Upper lobe of right lung (tissue), 1 donor: ENCODE measurements at regions not wholly inside any gene's neighbourhood (a gene's known extent, or its start where the extent isn't known, plus 50 kb on each side); places are given as distances from the start of the nearest gene placed in this dataset.

Experiments
- ATAC-seq: fragments of 200-7000 bp; cut with Tn5 transposase; one replicate; pipeline ENCODE4 v1.9.1; 2020; ENCODE audit warnings: mild to moderate bottlenecking, moderate library complexity
- DNase-seq: peaks from one replicate; pipeline ENCODE4 v3.0.0-alpha.2; 2020
- H3K27ac ChIP-seq: fragments of 200-600 bp; one replicate; pipeline ENCODE4 v1.8.0; 2022
- H3K27me3 ChIP-seq: fragments of 200-600 bp; one replicate; pipeline ENCODE4 v1.8.0; 2022; ENCODE audit warnings: mild to moderate bottlenecking
- H3K36me3 ChIP-seq: fragments of 200-600 bp; one replicate; pipeline ENCODE4 v1.8.0; 2022
- H3K4me1 ChIP-seq: fragments of 200-600 bp; one replicate; pipeline ENCODE4 v1.8.0; 2022
- H3K4me3 ChIP-seq: fragments of 200-600 bp; one replicate; pipeline ENCODE4 v1.8.0; 2022; ENCODE audit warnings: mild to moderate bottlenecking
- H3K9me3 ChIP-seq: fragments of 200-600 bp; one replicate; pipeline ENCODE4 v1.8.0; 2022
- intact Hi-C: fragments of 100-400 bp; cut with DNase I; formaldehyde crosslinking; loops from one replicate; pipeline ENCODE4 v1.11.0; 2022
- TF ChIP-seq, protein P1 (sequence below): fragments of 200-600 bp; IDR thresholded peaks from one replicate; pipeline ENCODE4 v1.8.0; 2022; ENCODE audit warnings: antibody characterized with exemption
- donor health status: DM: no; HTN: yes; CAD: no; lungs with severe emphysema.

DNA sequence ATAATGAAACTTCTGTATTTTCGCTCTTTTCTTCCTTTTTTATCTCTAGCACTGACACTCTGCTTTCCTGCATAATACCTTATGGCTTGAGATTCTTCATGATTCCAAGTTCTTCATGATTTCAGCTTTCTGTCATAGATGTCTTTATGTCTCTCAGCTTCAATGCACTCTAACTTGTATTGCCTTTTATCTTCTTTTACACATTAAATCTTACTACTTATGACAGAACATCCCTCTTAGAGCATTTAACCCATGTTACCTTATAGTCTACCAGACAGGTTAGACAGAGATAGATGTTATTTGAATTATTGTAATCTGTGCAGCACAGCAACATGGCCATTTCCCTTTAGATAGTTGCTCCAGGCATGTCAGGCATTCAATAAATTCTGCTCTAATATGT lies 1475.7 kb upstream of the TMEFF2 start:
- Histone ChIP-seq H3K27me3 (no peaks in the 10 kb centered on the region), H3K4me1 (no peaks in the 10 kb centered on the region), H3K9me3 (no peaks in the 10 kb centered on the region), H3K27ac (no peak overlapping the region), H3K36me3 (no peaks in the 10 kb centered on the region), H3K4me3 (no peak overlapping the region)
- ATAC-seq (no peak), DNase-seq (no peak)
- TF ChIP-seq, protein P1, sequence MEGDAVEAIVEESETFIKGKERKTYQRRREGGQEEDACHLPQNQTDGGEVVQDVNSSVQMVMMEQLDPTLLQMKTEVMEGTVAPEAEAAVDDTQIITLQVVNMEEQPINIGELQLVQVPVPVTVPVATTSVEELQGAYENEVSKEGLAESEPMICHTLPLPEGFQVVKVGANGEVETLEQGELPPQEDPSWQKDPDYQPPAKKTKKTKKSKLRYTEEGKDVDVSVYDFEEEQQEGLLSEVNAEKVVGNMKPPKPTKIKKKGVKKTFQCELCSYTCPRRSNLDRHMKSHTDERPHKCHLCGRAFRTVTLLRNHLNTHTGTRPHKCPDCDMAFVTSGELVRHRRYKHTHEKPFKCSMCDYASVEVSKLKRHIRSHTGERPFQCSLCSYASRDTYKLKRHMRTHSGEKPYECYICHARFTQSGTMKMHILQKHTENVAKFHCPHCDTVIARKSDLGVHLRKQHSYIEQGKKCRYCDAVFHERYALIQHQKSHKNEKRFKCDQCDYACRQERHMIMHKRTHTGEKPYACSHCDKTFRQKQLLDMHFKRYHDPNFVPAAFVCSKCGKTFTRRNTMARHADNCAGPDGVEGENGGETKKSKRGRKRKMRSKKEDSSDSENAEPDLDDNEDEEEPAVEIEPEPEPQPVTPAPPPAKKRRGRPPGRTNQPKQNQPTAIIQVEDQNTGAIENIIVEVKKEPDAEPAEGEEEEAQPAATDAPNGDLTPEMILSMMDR, result no peak
- intact Hi-C loops, result no loop called here

DNA sequence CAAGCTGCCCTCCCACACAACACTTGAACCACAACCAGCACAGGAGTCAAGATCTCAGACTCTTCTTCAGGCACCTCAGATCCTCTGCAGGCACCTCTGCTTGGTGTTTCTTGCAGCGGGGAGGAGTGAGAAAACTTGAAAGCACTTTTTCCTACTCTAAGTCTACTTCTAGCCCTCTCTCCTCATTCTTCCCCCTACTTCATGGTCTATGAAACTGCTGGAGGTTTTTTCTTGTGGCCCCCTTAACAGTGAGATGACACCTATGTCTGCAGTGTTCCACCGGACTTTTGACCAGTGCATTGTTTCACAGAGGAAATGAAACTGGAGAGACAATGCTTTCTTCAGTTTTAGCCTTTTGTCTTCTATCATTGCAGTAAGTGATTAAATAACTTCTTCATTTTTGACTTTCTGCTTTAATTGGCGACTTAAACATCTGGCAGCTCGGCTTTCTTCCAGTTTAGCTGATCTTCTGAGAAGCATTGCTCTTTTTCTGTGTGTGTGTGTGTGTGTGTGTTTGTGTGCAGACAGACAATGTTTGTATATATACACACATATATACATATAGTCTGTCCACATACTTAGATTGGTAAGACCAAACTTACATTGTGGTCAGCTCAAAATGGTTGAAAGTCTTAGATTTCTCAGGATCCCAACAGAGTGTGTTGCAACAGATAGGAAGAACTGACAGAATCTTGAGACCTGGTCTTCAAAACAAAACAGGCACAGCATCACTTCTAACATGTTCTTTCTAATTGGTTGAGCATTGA lies 1474.0 kb upstream of the TMEFF2 start:
- TF ChIP-seq, protein P1, result no peak
- intact Hi-C loops, result no loop called here
- no peak overlapping the region for H3K27ac ChIP-seq
- H3K4me3 ChIP-seq, result no peak overlapping the region
- H3K4me1 ChIP-seq, result no peaks in the 10 kb centered on the region
- no peaks in the 10 kb centered on the region for H3K27me3 ChIP-seq
- H3K36me3 ChIP-seq, result no peaks in the 10 kb centered on the region
- no peaks in the 10 kb centered on the region for H3K9me3 ChIP-seq
- no peak for ATAC-seq
- DNase-seq, result no peak

DNA sequence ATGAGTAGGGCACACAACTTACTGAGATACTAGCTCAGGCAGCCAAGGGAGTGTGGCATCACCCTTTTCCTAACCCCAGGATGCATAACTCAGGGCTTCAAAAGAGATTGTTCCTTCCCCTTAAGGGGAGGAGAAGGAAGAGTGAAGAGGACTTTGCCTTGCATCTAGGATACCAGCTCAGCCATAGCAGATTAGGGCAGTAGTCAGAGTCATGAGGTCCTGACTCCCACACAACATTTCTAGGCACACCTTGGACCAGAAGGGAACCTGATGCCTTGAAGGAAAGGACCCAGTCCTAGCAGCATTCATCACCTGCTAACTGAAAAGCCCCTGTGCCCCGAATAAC lies 1433.2 kb upstream of the TMEFF2 start:
- no peak overlapping the region for H3K27ac ChIP-seq
- H3K27me3 ChIP-seq, result no peaks in the 10 kb centered on the region
- TF ChIP-seq, protein P1, result no peak
- ATAC-seq (no peak), DNase-seq (no peak)
- H3K9me3 ChIP-seq, result no peaks in the 10 kb centered on the region
- no peaks in the 10 kb centered on the region for H3K4me1 ChIP-seq
- no peaks in the 10 kb centered on the region for H3K36me3 ChIP-seq
- H3K4me3 ChIP-seq, result no peak overlapping the region
- intact Hi-C loops, result no loop called here

DNA sequence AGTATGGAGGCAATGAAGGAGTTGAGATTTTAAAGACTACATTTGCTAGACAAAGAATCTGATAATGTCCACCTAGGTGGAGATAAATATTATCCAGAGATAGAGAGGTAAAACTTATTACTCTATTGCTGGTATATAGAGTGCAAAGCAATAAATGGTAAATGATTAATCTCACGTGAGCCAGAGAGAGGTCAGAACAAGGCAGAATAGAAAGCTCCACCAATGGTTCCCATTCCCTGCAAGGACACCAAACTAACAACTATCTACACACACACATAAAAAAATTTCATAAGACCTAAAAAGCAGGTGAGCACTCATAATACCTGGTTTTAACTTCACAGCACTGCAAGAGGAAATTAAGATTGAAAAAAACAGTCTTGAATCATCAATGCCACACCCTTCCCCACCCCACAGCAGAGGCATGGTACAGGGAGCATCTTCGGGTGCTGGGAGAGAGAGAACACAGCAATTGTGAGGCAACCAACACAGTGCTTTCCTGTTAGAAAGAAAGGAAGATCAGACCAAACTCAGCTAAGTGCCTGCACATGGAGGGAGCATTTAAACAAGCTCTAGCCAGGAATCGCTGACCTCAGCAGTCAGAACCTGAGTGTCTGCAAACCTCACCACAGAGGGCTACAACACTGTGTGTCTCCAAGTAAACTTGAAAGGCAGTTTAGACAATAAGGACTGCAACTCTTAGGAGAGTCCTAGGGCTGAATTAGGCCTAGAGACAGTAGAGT lies 1432.6 kb upstream of the TMEFF2 start:
- Histone ChIP-seq H3K36me3 (no peaks in the 10 kb centered on the region), H3K4me3 (no peak overlapping the region), H3K4me1 (no peaks in the 10 kb centered on the region), H3K27ac (no peak overlapping the region), H3K9me3 (no peaks in the 10 kb centered on the region), H3K27me3 (no peaks in the 10 kb centered on the region)
- intact Hi-C loops, result no loop called here
- ATAC-seq (no peak), DNase-seq (no peak)
- TF ChIP-seq, protein P1, result no peak

DNA sequence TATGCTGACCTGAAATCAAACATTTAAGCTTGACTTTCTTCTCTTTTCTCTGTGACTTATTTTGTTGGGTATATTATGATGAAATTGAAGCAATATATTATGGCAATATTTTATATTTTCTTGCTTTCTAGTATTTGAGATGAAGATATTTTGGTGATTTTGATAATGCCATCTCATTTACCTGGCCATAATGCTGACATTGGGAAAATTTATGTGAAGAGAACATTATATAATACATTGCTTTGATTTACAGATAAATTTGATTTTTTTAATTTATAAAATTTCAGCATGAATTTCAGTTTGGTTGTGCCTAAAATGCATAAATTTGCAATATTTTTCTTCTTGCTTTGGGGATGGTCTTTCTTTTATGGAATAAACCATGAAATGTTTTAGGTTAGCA lies 1413.7 kb upstream of the TMEFF2 start:
- ATAC-seq (no peak), DNase-seq (no peak)
- Histone ChIP-seq H3K4me3 (no peak overlapping the region), H3K27me3 (no peaks in the 10 kb centered on the region), H3K27ac (no peak overlapping the region), H3K4me1 (no peaks in the 10 kb centered on the region), H3K9me3 (no peaks in the 10 kb centered on the region), H3K36me3 (no peaks in the 10 kb centered on the region)
- intact Hi-C loops, result no loop called here
- TF ChIP-seq, protein P1, result no peak
